ENCODE measurements at regions not wholly inside any gene's neighbourhood (a gene's known extent, or its start where the extent isn't known, plus 50 kb on each side); places are given as distances from the start of the nearest gene placed in this dataset.

- DNase-seq (ENCODE audit: low read depth): no peak
These were observed 350.7 kb downstream of the GLRX3 start for GRCh38 chr10:130486906-130487305.

GRCh38 chr10:130487566-130487965 lies 351.4 kb downstream of the GLRX3 start:
- no peak for DNase-seq (ENCODE audit: low read depth)

GRCh38 chr10:130489891-130490290 lies 353.7 kb downstream of the GLRX3 start:
- no peak for DNase-seq (ENCODE audit: low read depth)

GRCh38 chr10:130491011-130491692 lies 355.0 kb downstream of the GLRX3 start:
- no peak for DNase-seq (ENCODE audit: low read depth)

GRCh38 chr10:130491693-130492050 lies 355.5 kb downstream of the GLRX3 start:
- DNase-seq (ENCODE audit: low read depth): no peak

- DNase-seq (ENCODE audit: low read depth): no peak
These were observed 356.2 kb downstream of the GLRX3 start for GRCh38 chr10:130492266-130492934.

- DNase-seq (ENCODE audit: low read depth): no peak
These were observed 356.8 kb downstream of the GLRX3 start for GRCh38 chr10:130493021-130493420.

- DNase-seq (ENCODE audit: low read depth): no peak
These were observed 357.4 kb downstream of the GLRX3 start for GRCh38 chr10:130493446-130494145.

GRCh38 chr10:130495116-130495862 lies 359.1 kb downstream of the GLRX3 start:
- DNase-seq (ENCODE audit: low read depth): no peak

- no peak for DNase-seq (ENCODE audit: low read depth)
These were observed 359.9 kb downstream of the GLRX3 start for GRCh38 chr10:130495891-130496636.

- no peak for DNase-seq (ENCODE audit: low read depth)
These were observed 361.1 kb downstream of the GLRX3 start for GRCh38 chr10:130497056-130498010.

- no peak for DNase-seq (ENCODE audit: low read depth)
These were observed 361.9 kb downstream of the GLRX3 start for GRCh38 chr10:130498042-130498441.

GRCh38 chr10:130498934-130499333 lies 362.7 kb downstream of the GLRX3 start:
- DNase-seq (ENCODE audit: low read depth): no peak

GRCh38 chr10:130499541-130499940 lies 363.4 kb downstream of the GLRX3 start:
- no peak for DNase-seq (ENCODE audit: low read depth)

GRCh38 chr10:130500261-130501000 lies 364.2 kb downstream of the GLRX3 start:
- no peak for DNase-seq (ENCODE audit: low read depth)

GRCh38 chr10:130507461-130507860 lies 371.3 kb downstream of the GLRX3 start:
- DNase-seq (ENCODE audit: low read depth): no peak

GRCh38 chr10:130509881-130510689 lies 373.9 kb downstream of the GLRX3 start:
- DNase-seq (ENCODE audit: low read depth): no peak

GRCh38 chr10:130510755-130511154 lies 374.6 kb downstream of the GLRX3 start:
- no peak for DNase-seq (ENCODE audit: low read depth)

GRCh38 chr10:130511766-130512165 lies 375.6 kb downstream of the GLRX3 start:
- DNase-seq (ENCODE audit: low read depth): no peak
